22Rv1 (cell line): ENCODE measurements at regions not wholly inside any gene's neighbourhood (a gene's known extent, or its start where the extent isn't known, plus 50 kb on each side); places are given as distances from the start of the nearest gene placed in this dataset.
"Not testable (repeated sequence)": the region's sequence is repeated elsewhere in the genome, so short reads cannot be mapped to it uniquely, and the experiment has no call there.

Experiments used
- ZFX ChIP-seq: fragments of 450-650 bp; IDR thresholded peaks from 2 replicates; pipeline ENCODE4 v1.6.1; 2017; ENCODE audit warnings: antibody characterized with exemption, borderline replicate concordance
- TF ChIP-seq, protein P1 (sequence below): fragments of 450-650 bp; IDR thresholded peaks from 2 replicates; pipeline ENCODE4 v1.5.1; 2017; ENCODE audit warnings: mild to moderate bottlenecking

DNA sequence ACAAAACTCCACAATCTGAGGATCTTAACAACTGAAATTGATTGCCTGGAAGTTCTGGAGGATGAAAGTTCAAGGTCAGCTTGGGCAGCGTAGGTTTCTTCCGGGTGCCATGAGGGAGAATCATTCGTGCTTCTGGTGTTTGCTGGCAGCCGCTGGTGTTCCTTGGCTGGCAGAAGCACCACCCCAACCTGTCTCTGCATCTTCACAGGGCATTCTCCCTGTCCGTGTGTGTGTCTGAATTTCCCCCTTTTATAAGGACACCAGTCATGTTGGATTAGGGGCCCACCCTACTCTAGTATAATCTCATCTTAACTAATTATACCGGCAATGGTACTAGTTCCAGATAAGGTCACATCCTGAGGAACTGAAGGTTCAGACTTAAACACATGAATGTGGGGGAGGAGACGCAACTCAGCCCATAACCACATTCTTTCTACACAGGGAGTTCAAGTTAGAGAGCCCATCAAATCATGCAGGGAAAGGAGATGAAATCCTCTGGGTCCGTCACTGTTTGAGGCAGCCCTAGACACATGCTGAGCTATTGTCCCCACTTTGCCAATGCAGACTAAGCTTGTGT lies 175.9 kb upstream of the PLGLB2 start:
- TF ChIP-seq, protein P1, sequence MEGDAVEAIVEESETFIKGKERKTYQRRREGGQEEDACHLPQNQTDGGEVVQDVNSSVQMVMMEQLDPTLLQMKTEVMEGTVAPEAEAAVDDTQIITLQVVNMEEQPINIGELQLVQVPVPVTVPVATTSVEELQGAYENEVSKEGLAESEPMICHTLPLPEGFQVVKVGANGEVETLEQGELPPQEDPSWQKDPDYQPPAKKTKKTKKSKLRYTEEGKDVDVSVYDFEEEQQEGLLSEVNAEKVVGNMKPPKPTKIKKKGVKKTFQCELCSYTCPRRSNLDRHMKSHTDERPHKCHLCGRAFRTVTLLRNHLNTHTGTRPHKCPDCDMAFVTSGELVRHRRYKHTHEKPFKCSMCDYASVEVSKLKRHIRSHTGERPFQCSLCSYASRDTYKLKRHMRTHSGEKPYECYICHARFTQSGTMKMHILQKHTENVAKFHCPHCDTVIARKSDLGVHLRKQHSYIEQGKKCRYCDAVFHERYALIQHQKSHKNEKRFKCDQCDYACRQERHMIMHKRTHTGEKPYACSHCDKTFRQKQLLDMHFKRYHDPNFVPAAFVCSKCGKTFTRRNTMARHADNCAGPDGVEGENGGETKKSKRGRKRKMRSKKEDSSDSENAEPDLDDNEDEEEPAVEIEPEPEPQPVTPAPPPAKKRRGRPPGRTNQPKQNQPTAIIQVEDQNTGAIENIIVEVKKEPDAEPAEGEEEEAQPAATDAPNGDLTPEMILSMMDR: not testable (repeated sequence)
- TF ChIP-seq ZFX: not testable (repeated sequence)
